ENCODE measurements at regions not wholly inside any gene's neighbourhood (a gene's known extent, or its start where the extent isn't known, plus 50 kb on each side); places are given as distances from the start of the nearest gene placed in this dataset.

DNA sequence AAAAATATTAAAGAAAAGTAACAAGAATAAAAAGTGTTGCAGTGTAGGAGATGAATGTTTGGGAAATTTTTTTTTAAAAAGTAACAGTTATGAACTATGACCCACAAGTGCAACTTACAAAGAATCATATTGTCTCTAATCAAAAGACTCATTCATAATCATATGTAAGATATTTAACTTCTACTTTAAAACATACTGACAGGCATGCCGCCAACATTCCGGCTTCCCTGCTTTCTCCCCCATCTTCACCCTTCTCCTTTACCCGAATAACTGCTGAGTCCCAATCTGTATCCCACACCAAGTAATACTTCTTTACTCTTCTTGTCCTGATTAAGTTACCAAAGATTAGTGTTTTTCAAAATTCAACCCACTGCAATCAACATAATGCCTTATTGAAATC, 598.8 kb upstream of the FRG1 start:
- no peak for TF ChIP-seq CTCF (IDR thresholded peaks at IDR 0.05)
- no peak for TF ChIP-seq POLR2A (IDR thresholded peaks at IDR 0.05)
